Lower leg skin (tissue), 3 donors: ENCODE measurements at regions not wholly inside any gene's neighbourhood (a gene's known extent, or its start where the extent isn't known, plus 50 kb on each side); places are given as distances from the start of the nearest gene placed in this dataset.
"Not testable (repeated sequence)": the region's sequence is repeated elsewhere in the genome, so short reads cannot be mapped to it uniquely, and the experiment has no call there.

ENCODE experiments used
- CTCF ChIP-seq, 3 donors: fragments of 450-650 bp; IDR thresholded peaks; one replicate each; pipeline ENCODE4 v1.5.1; 2016; ENCODE audit warnings: antibody characterized with exemption in 3 of 3, mild to moderate bottlenecking in 3 of 3, moderate library complexity in 2 of 3
- POLR2A ChIP-seq, 2 donors: fragments of 450-650 bp; IDR thresholded peaks; one replicate each; pipeline ENCODE4 v1.6.1; 2016 to 2017; ENCODE audit warnings: antibody characterized with exemption in 2 of 2, mild to moderate bottlenecking in 1 of 2, moderate library complexity in 1 of 2

DNA sequence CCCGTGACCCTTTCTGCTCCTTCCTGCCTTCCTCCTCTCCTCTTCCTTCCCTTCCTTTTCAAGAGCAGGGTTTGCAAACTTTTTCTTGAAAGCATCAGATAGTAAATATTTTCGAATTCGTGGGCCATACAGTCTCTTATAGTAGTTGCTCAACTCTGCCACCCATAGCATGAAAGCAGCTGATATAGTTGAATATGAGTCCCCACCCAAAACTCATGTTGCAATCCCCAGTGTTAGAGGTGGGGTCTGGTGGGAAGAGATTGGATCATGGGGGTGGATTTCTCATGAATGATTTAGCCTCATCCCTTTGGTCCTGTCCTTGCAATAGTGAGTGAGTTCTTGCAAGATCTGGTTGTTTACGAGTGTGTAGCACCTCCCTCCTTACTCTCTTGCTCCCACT lies 114.3 kb downstream of the UNC93B1 start:
- not testable (repeated sequence) for TF ChIP-seq CTCF, POLR2A (IDR thresholded peaks at IDR 0.05)
